Upper lobe of right lung (tissue), 1 donor: ENCODE measurements at regions not wholly inside any gene's neighbourhood (a gene's known extent, or its start where the extent isn't known, plus 50 kb on each side); places are given as distances from the start of the nearest gene placed in this dataset.

Experiments
- ATAC-seq: fragments of 200-7000 bp; cut with Tn5 transposase; one replicate; pipeline ENCODE4 v1.9.1; 2020; ENCODE audit warnings: mild to moderate bottlenecking, moderate library complexity
- DNase-seq: peaks from one replicate; pipeline ENCODE4 v3.0.0-alpha.2; 2020
- H3K27ac ChIP-seq: fragments of 200-600 bp; one replicate; pipeline ENCODE4 v1.8.0; 2022
- H3K27me3 ChIP-seq: fragments of 200-600 bp; one replicate; pipeline ENCODE4 v1.8.0; 2022; ENCODE audit warnings: mild to moderate bottlenecking
- H3K36me3 ChIP-seq: fragments of 200-600 bp; one replicate; pipeline ENCODE4 v1.8.0; 2022
- H3K4me1 ChIP-seq: fragments of 200-600 bp; one replicate; pipeline ENCODE4 v1.8.0; 2022
- H3K4me3 ChIP-seq: fragments of 200-600 bp; one replicate; pipeline ENCODE4 v1.8.0; 2022; ENCODE audit warnings: mild to moderate bottlenecking
- H3K9me3 ChIP-seq: fragments of 200-600 bp; one replicate; pipeline ENCODE4 v1.8.0; 2022
- intact Hi-C: fragments of 100-400 bp; cut with DNase I; formaldehyde crosslinking; loops from one replicate; pipeline ENCODE4 v1.11.0; 2022
- TF ChIP-seq, protein P1 (sequence below): fragments of 200-600 bp; IDR thresholded peaks from one replicate; pipeline ENCODE4 v1.8.0; 2022; ENCODE audit warnings: antibody characterized with exemption
- donor health status: DM: no; HTN: yes; CAD: no; lungs with severe emphysema.

DNA sequence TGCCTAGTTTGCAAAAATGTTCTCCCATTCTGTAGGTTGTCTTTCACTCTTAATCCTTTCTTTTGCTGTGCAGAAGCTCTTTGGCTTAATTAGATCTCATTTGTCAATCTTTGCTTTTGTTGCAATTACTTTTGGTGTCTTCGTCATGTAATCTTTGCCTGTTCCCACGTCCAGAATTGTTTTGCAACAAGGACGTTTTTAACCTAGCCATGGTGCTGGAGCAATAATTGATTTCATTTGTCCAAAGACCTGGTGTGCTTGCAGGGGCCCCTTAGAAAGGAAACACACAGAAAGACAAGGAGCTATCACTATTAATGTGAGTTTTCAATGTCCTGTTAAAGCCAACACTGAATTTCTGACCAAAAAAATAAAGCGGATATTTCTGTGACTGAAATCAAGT is 89.1 kb upstream of the GALNT15 start:
- Histone ChIP-seq H3K27me3 (no peaks in the 10 kb centered on the region), H3K27ac (peak overlapping the region; percentile 8), H3K36me3 (no peaks in the 10 kb centered on the region), H3K9me3 (no peaks in the 10 kb centered on the region), H3K4me1 (peaks cover 21% of the 10 kb centered on the region), H3K4me3 (no peak overlapping the region)
- no peak for DNase-seq
- TF ChIP-seq, protein P1, sequence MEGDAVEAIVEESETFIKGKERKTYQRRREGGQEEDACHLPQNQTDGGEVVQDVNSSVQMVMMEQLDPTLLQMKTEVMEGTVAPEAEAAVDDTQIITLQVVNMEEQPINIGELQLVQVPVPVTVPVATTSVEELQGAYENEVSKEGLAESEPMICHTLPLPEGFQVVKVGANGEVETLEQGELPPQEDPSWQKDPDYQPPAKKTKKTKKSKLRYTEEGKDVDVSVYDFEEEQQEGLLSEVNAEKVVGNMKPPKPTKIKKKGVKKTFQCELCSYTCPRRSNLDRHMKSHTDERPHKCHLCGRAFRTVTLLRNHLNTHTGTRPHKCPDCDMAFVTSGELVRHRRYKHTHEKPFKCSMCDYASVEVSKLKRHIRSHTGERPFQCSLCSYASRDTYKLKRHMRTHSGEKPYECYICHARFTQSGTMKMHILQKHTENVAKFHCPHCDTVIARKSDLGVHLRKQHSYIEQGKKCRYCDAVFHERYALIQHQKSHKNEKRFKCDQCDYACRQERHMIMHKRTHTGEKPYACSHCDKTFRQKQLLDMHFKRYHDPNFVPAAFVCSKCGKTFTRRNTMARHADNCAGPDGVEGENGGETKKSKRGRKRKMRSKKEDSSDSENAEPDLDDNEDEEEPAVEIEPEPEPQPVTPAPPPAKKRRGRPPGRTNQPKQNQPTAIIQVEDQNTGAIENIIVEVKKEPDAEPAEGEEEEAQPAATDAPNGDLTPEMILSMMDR: no peak
- intact Hi-C loops: no loop called here
- no peak for ATAC-seq

GRCh38 chr3:16085884-16086608 is 88.4 kb upstream of the GALNT15 start:
- Histone ChIP-seq H3K27ac (peak overlapping the region; percentile 8), H3K36me3 (no peaks in the 10 kb centered on the region), H3K27me3 (no peaks in the 10 kb centered on the region), H3K9me3 (no peaks in the 10 kb centered on the region), H3K4me3 (no peak overlapping the region), H3K4me1 (peaks cover 21% of the 10 kb centered on the region)
- intact Hi-C loops: no loop called here
- TF ChIP-seq, protein P1: no peak
- no peak for ATAC-seq
- DNase-seq: no peak

DNA sequence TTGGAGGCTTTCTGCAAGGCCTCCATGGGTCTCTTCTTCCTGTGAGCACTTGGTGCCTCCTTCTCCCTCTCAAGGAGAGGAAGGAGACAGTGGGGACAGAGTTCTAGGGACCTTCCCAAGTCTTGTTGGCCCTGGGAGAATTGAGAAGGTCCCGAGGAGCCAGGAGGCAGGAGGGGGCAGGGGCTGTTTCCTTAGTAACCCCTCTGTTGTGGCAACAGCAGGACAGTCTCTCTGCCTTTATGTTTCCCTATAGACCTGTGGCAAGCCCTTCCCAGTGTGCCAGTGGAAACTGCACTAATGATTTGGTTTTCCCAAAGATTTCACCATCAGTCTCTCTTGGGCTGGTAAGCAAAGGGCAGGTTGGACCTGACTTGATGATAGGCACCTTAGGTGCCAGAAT is 87.8 kb upstream of the GALNT15 start:
- H3K27ac ChIP-seq: no peak overlapping the region
- no peaks in the 10 kb centered on the region for H3K36me3 ChIP-seq
- no peaks in the 10 kb centered on the region for H3K27me3 ChIP-seq
- no peaks in the 10 kb centered on the region for H3K9me3 ChIP-seq
- peaks cover 21% of the 10 kb centered on the region for H3K4me1 ChIP-seq
- intact Hi-C loops: no loop called here
- DNase-seq (no peak), ATAC-seq (no peak)
- H3K4me3 ChIP-seq: no peak overlapping the region
- TF ChIP-seq, protein P1: no peak

DNA sequence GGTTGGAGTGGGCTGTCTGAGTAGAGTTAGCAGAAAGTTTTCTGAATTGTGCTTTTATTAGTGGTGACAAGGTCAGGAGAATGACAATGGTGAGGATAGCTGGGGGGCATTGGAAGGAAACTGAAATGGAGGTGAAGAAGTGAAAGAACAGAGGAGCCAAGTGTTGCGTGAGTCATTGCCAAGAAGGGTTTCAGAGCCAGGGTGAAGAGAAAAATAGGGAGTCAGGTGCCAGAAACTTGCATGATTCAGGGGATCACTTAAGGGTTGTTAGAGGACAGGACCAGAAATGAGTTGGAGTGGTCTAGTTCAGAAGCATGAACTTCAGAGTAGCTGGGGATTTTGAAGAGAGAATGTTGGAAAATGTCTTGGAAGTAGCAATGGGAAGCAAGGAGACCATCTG is 86.0 kb upstream of the GALNT15 start:
- Histone ChIP-seq H3K9me3 (no peaks in the 10 kb centered on the region), H3K27me3 (no peaks in the 10 kb centered on the region), H3K4me1 (peaks cover 21% of the 10 kb centered on the region), H3K4me3 (no peak overlapping the region), H3K27ac (no peak overlapping the region), H3K36me3 (no peaks in the 10 kb centered on the region)
- no peak for ATAC-seq
- TF ChIP-seq, protein P1: no peak
- no peak for DNase-seq
- intact Hi-C loops: no loop called here

- Histone ChIP-seq H3K9me3 (no peaks in the 10 kb centered on the region), H3K4me3 (no peak overlapping the region), H3K27me3 (no peaks in the 10 kb centered on the region), H3K27ac (no peak overlapping the region), H3K36me3 (no peaks in the 10 kb centered on the region), H3K4me1 (peaks cover 21% of the 10 kb centered on the region)
- TF ChIP-seq, protein P1: no peak
- no peak for ATAC-seq
- no peak for DNase-seq
- intact Hi-C loops: no loop called here
These were observed 85.0 kb upstream of the GALNT15 start for GRCh38 chr3:16089521-16089920.

DNA sequence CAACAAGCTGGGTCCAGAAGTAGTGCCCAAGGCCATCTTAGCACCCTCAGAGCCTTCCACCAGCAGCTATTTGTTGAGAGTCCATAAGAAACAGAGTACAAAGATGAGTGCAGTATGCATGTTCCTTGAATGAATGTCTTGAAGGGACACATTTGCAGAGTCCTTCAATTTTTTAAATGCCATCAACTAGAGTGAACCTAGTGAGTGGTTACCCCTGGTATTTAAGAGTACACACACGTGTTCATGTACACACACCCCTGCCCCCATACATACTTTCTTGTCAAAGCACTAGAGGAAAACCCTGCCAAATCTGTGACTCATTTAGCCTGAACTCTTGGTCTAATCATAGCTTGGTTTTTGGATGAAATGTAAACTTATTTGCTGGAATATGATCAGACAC is 84.5 kb upstream of the GALNT15 start:
- no peaks in the 10 kb centered on the region for H3K36me3 ChIP-seq
- peaks cover 20% of the 10 kb centered on the region for H3K4me1 ChIP-seq
- H3K4me3 ChIP-seq: no peak overlapping the region
- DNase-seq (no peak), ATAC-seq (peak; percentile 71)
- H3K27me3 ChIP-seq: no peaks in the 10 kb centered on the region
- no peak overlapping the region for H3K27ac ChIP-seq
- TF ChIP-seq, protein P1: no peak
- intact Hi-C loops: no loop called here
- H3K9me3 ChIP-seq: no peaks in the 10 kb centered on the region
